Thyroid gland (tissue), 4 donors: ENCODE measurements at regions not wholly inside any gene's neighbourhood (a gene's known extent, or its start where the extent isn't known, plus 50 kb on each side); places are given as distances from the start of the nearest gene placed in this dataset.

Experiments used
- DNase-seq, 2 donors: peaks; one replicate each; pipeline ENCODE4 v3.0.0-alpha.2; 2019
- H3K27ac ChIP-seq, 3 donors: fragments of 200-600 bp; sonication (generic); 1 replicate in 2 of 3; 2 replicates in 1 of 3; pipeline ENCODE4 v1.5.1; 2016 to 2019; ENCODE audit warnings: mild to moderate bottlenecking in 1 of 3, moderate library complexity in 1 of 3
- H3K27me3 ChIP-seq: fragments of 200-600 bp; sonication (generic); one replicate; pipeline ENCODE4 v1.5.1; 2019
- H3K36me3 ChIP-seq, 2 donors: fragments of 200-600 bp; sonication (generic); one replicate each; pipeline ENCODE4 v1.5.1; 2016 to 2019
- H3K4me1 ChIP-seq, 2 donors: fragments of 200-600 bp; sonication (generic); one replicate each; pipeline ENCODE4 v1.5.1; 2017 to 2019
- H3K4me3 ChIP-seq, 3 donors: fragments of 200-600 bp; sonication (generic); replicated peaks in 1 of 3; 1 replicate in 2 of 3; 2 replicates in 1 of 3; pipeline ENCODE4 v1.5.1; 2016; ENCODE audit warnings: mild to moderate bottlenecking in 1 of 3
- H3K9me3 ChIP-seq: fragments of 200-600 bp; sonication (generic); one replicate; pipeline ENCODE4 v1.5.1; 2017
- POLR2A ChIP-seq, 2 donors: fragments of 450-650 bp; IDR thresholded peaks; one replicate each; pipeline ENCODE4 v1.6.1; 2017; ENCODE audit warnings: antibody characterized with exemption in 2 of 2, mild to moderate bottlenecking in 2 of 2, moderate library complexity in 1 of 2
- whole genome bisulfite sequencing, 2 donors: methylation state at CpG; one replicate each; pipeline ENCODE4 v1.1.5; 2017; 5-methylcytosine and 5-hydroxymethylcytosine counted together
- intact Hi-C: fragments of 100-400 bp; cut with DNase I; formaldehyde crosslinking; loops from one replicate; pipeline ENCODE4 v1.15.1; 2023
- TF ChIP-seq, protein P1 (sequence below), 6 experiments: fragments of 200-600 bp in 3 of 6; fragments of 450-650 bp in 3 of 6; sonication (generic) in 3 of 6; IDR thresholded peaks; one replicate each; pipeline ENCODE4 v1.5.1; 2016 to 2019; ENCODE audit warnings: antibody characterized with exemption in 6 of 6, mild to moderate bottlenecking in 2 of 6, inconsistent platforms in 1 of 6, moderate library complexity in 1 of 6

DNA sequence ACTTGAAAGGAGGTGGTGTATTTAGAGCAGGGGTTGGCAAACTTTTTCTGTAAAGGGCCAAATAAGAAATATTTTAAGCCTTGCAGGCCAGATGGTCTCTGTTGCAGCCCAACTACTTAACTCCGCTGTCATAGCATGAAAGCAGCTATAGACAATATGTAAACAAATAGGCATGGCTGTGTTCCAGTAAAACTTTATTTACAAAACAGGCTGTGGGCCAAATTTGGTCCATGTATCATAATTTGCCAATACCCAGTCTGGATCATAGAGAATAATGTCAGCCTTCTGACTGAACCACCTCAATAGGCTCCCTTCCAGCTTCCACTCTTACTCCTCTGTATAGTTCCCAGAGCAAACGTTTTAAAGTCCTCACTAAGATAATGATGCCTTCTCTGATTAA is 638.8 kb upstream of the CFAP20DC start:
- DNase-seq, result no peak
- no peaks in the 10 kb centered on the region for H3K36me3 ChIP-seq
- no peaks in the 10 kb centered on the region for H3K9me3 ChIP-seq
- no peak overlapping the region for H3K27ac ChIP-seq
- intact Hi-C loops, result no loop called here
- 73 to 83% methylated on average over 2 of the region's 2 CpGs for WGBS, 2 donors
- no peak overlapping the region for H3K4me3 ChIP-seq
- no peak for TF ChIP-seq POLR2A (IDR thresholded peaks at IDR 0.05)
- TF ChIP-seq, protein P1, sequence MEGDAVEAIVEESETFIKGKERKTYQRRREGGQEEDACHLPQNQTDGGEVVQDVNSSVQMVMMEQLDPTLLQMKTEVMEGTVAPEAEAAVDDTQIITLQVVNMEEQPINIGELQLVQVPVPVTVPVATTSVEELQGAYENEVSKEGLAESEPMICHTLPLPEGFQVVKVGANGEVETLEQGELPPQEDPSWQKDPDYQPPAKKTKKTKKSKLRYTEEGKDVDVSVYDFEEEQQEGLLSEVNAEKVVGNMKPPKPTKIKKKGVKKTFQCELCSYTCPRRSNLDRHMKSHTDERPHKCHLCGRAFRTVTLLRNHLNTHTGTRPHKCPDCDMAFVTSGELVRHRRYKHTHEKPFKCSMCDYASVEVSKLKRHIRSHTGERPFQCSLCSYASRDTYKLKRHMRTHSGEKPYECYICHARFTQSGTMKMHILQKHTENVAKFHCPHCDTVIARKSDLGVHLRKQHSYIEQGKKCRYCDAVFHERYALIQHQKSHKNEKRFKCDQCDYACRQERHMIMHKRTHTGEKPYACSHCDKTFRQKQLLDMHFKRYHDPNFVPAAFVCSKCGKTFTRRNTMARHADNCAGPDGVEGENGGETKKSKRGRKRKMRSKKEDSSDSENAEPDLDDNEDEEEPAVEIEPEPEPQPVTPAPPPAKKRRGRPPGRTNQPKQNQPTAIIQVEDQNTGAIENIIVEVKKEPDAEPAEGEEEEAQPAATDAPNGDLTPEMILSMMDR (IDR thresholded peaks at IDR 0.05), result no peak
- no peaks in the 10 kb centered on the region for H3K27me3 ChIP-seq
- H3K4me1 ChIP-seq, result no peaks in the 10 kb centered on the region

DNA sequence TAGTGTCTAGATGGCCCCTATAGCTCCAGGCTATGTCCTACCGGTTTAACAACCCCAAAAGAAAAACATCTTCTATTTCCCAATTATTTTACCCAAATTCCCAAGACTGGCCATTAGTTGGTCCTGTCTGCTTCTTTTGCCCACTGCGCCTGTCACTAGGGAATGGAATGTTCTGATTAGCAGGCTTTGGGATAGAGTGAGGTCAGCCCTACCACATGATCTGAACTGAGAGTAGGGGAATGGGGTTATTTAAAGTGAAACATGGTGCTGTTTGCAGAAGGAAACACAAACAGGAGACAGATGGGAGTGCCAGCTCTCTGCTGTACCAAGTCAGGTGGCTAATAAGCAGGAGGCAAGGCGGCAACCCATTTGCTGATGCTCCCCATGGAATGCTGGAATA is 635.6 kb upstream of the CFAP20DC start:
- Histone ChIP-seq H3K4me3 (no peak overlapping the region), H3K27me3 (no peaks in the 10 kb centered on the region), H3K27ac (no peak overlapping the region), H3K9me3 (no peaks in the 10 kb centered on the region), H3K4me1 (no peaks in the 10 kb centered on the region), H3K36me3 (no peaks in the 10 kb centered on the region)
- no peak for DNase-seq
- 92 to 93% methylated on average over 3 of the region's 3 CpGs for WGBS, 2 donors
- intact Hi-C loops, result no loop called here
- no peak for TF ChIP-seq POLR2A (IDR thresholded peaks at IDR 0.05)
- TF ChIP-seq, protein P1 (IDR thresholded peaks at IDR 0.05), result no peak

DNA sequence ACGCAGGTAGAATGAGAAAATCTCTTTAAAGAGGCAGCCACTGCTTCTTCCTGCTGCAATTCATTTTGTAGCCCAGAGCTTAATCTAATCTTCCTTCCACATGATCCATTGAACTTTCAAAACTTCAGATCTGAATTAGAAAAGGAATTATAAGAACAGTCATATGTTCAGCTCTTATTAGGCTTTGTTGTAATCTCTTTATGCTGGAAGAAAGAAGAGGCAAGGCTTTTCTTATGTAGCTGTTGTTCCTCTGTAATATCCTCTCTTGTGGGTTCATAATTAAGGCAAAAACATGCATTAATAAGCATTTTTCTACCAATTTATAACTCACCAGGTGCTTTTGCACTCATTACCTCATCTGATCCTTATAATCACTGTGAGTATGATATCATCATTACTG is 634.9 kb upstream of the CFAP20DC start:
- no peaks in the 10 kb centered on the region for H3K27me3 ChIP-seq
- H3K9me3 ChIP-seq, result no peaks in the 10 kb centered on the region
- H3K4me3 ChIP-seq, result no peak overlapping the region
- 90 to 94% methylated on average over 1 of the region's 1 CpG for WGBS, 2 donors
- intact Hi-C loops, result no loop called here
- H3K4me1 ChIP-seq, result no peaks in the 10 kb centered on the region
- no peak overlapping the region for H3K27ac ChIP-seq
- DNase-seq, result no peak
- TF ChIP-seq, protein P1 (IDR thresholded peaks at IDR 0.05), result no peak
- TF ChIP-seq POLR2A (IDR thresholded peaks at IDR 0.05), result no peak
- no peaks in the 10 kb centered on the region for H3K36me3 ChIP-seq

DNA sequence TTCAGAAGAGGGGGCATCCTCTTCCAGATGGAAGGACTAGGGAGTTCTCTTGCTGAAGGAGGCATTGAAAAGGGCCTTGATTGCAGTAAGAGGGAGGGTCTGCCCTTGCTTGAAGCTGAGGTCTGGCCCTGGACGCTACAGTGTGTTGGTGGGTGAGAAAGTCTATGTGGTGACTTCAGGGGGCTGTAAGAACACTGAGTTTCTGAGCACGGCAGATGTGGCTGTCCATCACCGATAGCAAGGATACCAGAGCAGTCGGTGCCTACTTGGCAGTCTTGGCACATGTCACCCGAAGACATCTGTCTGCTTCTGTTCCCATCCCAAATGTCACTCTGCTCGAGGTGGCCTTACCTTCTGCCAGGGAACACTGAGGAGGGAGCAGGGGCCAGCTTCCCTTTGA is 631.1 kb upstream of the CFAP20DC start:
- 88 to 90% methylated on average over 6 of the region's 6 CpGs for WGBS, 2 donors
- no peaks in the 10 kb centered on the region for H3K27me3 ChIP-seq
- no peaks in the 10 kb centered on the region for H3K36me3 ChIP-seq
- TF ChIP-seq, protein P1 (IDR thresholded peaks at IDR 0.05), result no peak
- no peak for TF ChIP-seq POLR2A (IDR thresholded peaks at IDR 0.05)
- DNase-seq, result no peak
- intact Hi-C loops, result no loop called here
- H3K27ac ChIP-seq, result no peak overlapping the region
- H3K4me3 ChIP-seq, result no peak overlapping the region
- H3K9me3 ChIP-seq, result no peaks in the 10 kb centered on the region
- H3K4me1 ChIP-seq, result no peaks in the 10 kb centered on the region

DNA sequence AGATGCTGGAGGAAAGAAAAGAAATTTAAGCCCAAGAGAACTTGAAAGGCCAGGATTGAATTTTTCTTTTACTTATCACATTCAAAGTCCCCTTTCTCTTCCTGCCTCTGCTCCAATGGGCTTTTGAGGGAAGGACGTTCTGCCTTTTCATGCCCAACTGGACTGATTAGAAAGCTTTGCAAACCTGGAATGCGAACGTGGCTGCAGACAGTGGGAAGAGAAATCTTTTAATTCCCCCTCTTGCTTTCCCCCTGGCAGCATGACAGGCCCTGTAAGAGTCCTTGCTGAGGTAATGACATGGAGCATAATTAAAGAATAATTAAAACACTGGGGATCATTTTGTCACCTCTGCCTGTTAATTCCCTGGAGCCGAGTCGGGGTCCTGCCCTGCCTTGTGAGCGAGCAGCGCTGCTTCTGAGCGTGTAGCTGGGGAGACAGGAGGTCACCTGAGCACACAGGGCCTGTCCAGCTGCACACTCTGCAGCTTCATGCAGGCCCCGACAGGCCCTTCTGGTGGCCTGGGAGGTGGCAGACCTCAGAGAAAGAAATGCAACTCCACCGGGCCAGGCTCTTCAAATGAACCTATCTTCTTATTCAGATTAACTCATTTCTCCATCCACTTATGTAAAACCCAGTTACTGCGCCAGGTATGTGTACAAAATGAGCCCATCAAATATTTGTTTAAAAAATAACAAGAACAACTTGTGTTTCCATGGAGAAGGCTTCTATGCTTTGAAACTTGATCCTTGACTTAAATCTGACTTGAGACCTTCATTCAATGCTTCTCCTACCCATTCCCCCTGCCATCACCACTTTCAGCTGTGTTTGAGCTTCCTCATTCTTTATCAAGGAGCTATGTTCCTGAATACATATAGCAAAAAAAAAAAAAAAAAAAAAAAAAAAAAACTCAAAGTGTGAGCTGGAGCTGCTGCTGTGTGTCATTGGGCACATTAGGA is 628.2 kb upstream of the CFAP20DC start:
- no peaks in the 10 kb centered on the region for H3K4me1 ChIP-seq
- TF ChIP-seq, protein P1 (IDR thresholded peaks at IDR 0.05), result no peak
- TF ChIP-seq POLR2A (IDR thresholded peaks at IDR 0.05), result no peak
- H3K4me3 ChIP-seq, result no peak overlapping the region
- DNase-seq, result no peak
- intact Hi-C loops, result no loop called here
- WGBS, 2 donors, result 70 to 75% methylated on average over 11 of the region's 11 CpGs
- H3K27me3 ChIP-seq, result no peaks in the 10 kb centered on the region
- H3K36me3 ChIP-seq, result no peaks in the 10 kb centered on the region
- no peaks in the 10 kb centered on the region for H3K9me3 ChIP-seq
- no peak overlapping the region for H3K27ac ChIP-seq
